Keratinocyte (primary cell): ENCODE measurements at regions not wholly inside any gene's neighbourhood (a gene's known extent, or its start where the extent isn't known, plus 50 kb on each side); places are given as distances from the start of the nearest gene placed in this dataset.

Source experiments
- EZH2 ChIP-seq: IDR thresholded peaks from one replicate; pipeline ENCODE4 v1.6.1; 2012; ENCODE audit warnings: inconsistent platforms, mild to moderate bottlenecking, low read length, moderate library complexity
- TF ChIP-seq, protein P1 (sequence below), 3 experiments: IDR thresholded peaks in 1 of 3; conservative IDR thresholded peaks in 1 of 3; optimal IDR thresholded peaks in 1 of 3; 2 replicates in 2 of 3; 3 replicates in 1 of 3; pipeline versions ENCODE3 to v1.5.1; 2011; ENCODE audit warnings: low read length in 3 of 3, mild to moderate bottlenecking in 3 of 3, moderate library complexity in 2 of 3, control low read depth in 1 of 3, inconsistent platforms in 1 of 3; ENCODE audit not compliant: insufficient read depth in 2 of 3; ENCODE audit errors: extremely low read depth in 1 of 3

DNA sequence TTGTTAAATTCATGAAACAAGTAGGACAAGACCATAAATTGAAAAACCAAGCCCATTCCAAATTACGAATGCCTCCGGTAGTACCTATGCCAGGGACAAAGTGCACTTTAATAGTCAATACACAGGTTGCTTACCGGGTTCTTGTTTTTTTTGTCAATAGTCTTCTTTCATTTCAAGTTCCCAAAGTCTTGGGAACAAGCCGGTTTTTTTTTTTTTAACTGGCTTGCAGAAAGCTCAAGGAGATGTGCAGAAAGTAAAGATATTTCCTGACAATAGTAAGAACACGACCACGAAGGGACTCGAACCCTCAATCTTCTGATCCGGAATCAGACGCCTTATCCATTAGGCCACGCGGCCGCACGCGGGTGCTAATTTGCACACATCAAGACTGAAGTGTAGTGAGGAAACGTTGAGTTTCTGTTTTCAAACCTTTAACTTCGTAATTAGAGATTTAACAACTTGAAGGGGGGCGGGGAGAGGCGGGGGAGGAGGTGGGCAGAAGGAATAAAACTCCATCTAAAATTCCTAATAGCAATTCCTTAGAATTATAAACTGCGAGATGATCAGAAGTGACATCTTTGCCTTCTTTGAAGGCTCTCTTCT is 181.0 kb downstream of the TRIM27 start:
- TF ChIP-seq EZH2: no peak
- TF ChIP-seq, protein P1, sequence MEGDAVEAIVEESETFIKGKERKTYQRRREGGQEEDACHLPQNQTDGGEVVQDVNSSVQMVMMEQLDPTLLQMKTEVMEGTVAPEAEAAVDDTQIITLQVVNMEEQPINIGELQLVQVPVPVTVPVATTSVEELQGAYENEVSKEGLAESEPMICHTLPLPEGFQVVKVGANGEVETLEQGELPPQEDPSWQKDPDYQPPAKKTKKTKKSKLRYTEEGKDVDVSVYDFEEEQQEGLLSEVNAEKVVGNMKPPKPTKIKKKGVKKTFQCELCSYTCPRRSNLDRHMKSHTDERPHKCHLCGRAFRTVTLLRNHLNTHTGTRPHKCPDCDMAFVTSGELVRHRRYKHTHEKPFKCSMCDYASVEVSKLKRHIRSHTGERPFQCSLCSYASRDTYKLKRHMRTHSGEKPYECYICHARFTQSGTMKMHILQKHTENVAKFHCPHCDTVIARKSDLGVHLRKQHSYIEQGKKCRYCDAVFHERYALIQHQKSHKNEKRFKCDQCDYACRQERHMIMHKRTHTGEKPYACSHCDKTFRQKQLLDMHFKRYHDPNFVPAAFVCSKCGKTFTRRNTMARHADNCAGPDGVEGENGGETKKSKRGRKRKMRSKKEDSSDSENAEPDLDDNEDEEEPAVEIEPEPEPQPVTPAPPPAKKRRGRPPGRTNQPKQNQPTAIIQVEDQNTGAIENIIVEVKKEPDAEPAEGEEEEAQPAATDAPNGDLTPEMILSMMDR (optimal IDR thresholded peaks at IDR 0.05 in 1 of 3, IDR thresholded peaks at IDR 0.05 in 1 of 3, conservative IDR thresholded peaks at IDR 0.05 in 1 of 3; ENCODE audit: extremely low read depth in 1 of 3, insufficient read depth in 2 of 3, low read length in 3 of 3): no peak
